ENCODE measurements at regions not wholly inside any gene's neighbourhood (a gene's known extent, or its start where the extent isn't known, plus 50 kb on each side); places are given as distances from the start of the nearest gene placed in this dataset.

DNA sequence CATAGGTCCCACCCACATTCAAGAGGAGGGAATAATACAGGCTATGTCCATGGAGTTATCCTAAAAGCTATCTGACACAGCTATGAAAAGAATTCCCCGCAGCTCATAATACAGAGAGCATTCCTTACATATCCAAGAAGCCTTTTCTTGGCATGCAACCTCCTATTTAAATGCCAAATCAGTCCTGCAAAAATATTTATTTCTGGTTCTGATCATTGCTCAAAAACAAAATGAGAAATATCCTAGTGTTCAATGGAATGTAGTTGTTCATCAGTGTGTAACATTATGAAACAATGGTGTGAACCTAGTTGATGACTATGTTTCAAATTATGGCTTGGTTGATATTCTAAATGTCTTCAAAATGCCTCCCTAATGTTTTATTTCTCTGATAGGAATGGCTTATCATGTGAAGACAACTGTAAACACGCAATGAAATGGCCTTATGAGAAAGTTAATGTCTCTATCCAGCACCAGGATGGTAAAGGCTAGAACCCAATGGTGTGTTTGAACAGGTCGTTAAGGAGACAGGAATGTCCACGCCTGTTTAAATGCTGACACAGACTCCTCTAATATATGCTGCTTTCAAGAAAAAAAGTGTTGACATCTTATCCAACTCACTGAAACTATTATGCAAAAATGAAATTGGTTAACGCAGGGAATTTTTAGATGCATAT, 126.7 kb upstream of the CDH6 start:
- TF ChIP-seq, protein P1, sequence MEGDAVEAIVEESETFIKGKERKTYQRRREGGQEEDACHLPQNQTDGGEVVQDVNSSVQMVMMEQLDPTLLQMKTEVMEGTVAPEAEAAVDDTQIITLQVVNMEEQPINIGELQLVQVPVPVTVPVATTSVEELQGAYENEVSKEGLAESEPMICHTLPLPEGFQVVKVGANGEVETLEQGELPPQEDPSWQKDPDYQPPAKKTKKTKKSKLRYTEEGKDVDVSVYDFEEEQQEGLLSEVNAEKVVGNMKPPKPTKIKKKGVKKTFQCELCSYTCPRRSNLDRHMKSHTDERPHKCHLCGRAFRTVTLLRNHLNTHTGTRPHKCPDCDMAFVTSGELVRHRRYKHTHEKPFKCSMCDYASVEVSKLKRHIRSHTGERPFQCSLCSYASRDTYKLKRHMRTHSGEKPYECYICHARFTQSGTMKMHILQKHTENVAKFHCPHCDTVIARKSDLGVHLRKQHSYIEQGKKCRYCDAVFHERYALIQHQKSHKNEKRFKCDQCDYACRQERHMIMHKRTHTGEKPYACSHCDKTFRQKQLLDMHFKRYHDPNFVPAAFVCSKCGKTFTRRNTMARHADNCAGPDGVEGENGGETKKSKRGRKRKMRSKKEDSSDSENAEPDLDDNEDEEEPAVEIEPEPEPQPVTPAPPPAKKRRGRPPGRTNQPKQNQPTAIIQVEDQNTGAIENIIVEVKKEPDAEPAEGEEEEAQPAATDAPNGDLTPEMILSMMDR (IDR thresholded peaks at IDR 0.05) = no peak
- TF ChIP-seq ZFX (IDR thresholded peaks at IDR 0.05; ENCODE audit: borderline replicate concordance) = no peak
- H3K27ac ChIP-seq = no peak overlapping the region

DNA sequence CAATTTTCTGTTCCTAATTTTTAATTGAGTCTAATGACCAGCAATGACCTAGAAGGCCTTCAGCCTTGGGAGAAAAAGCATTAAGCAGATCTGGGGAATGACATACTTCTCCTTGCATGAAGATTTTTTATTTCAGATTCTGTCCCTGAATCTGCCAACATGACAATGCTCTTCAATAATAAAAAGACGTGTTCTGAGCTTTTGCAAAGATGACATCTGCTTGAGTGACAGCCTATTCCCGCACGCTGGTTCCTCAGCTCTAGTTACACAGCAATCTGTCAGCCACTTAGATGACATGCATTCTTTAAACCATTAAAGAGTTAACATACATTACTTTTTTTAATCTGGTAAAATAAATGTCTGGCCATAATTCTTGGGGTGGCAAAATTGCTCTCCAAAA, 129.3 kb upstream of the CDH6 start:
- TF ChIP-seq ZFX (IDR thresholded peaks at IDR 0.05; ENCODE audit: borderline replicate concordance) = no peak
- TF ChIP-seq, protein P1 (IDR thresholded peaks at IDR 0.05) = no peak
- H3K27ac ChIP-seq = no peak overlapping the region

DNA sequence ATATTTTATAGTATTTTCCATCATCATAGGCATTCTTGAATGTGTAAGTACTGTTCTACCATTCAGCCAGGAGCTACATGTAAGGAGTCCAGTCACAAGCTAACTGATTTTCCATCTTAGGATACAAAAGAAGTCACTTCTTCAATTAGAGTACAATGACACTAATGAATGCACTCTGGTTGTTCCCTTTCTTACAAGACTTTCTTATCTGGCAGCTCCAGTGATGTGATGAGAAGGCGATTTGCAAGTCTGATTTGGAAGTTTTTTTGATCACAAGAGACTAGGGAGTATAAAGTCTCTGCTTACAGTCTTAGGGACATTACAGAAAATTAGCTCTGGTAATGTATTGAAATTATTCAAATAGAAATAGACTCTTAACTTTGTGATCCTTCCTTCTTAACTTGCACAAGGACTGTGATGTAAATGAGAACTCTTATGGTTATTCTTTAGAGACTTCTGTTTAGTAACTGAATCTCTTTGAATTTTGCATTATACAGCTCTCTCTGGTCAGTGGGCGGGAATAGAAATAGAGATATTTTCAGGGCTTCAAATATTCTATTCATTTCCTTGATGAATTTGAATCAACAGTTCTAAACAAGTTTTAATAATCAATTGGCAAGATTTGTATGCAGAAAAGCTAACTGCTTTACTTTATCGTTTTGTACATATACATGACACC, 130.4 kb upstream of the CDH6 start:
- TF ChIP-seq, protein P1 (IDR thresholded peaks at IDR 0.05) = no peak
- TF ChIP-seq ZFX (IDR thresholded peaks at IDR 0.05; ENCODE audit: borderline replicate concordance) = no peak
- no peak overlapping the region for H3K27ac ChIP-seq

DNA sequence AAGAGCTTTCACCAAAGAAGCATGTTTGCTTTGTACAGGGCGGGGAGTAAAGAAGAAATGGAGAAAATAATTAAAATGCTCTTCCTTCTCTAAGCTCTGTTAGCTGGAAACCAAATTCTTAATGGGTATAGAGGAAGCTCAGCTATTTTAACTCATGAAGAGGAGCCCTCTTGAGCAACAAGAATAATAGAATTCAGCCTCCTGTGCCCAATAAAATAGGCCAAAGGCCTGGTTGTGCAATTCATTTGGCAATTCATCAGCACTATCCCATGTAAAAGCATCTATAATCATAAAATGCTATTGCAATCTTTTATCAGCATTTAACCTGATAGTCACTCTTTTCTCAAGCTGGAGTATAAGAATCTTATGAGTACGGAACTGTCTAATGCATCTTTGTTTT, 133.6 kb upstream of the CDH6 start:
- H3K27ac ChIP-seq = no peak overlapping the region
- TF ChIP-seq, protein P1 (IDR thresholded peaks at IDR 0.05) = no peak
- TF ChIP-seq ZFX (IDR thresholded peaks at IDR 0.05; ENCODE audit: borderline replicate concordance) = no peak

DNA sequence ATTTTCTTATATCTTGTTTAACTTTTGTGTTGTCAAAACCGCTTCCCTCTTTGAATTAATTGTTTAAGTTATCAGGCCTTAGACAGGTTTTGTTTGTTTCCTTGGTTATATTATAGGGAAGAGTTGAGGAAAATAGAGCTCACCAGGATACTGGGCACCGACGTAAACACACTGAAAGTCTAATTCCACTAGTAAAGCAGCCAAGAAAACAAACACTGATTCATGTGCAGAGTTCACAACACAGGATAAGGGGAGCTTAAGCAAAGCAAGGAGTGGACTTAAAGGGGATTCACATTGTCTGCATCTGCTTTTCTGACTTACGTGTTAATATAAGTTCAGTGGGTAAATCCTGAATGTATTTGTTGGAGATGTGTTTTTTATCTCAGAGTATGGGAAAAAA, 139.0 kb upstream of the CDH6 start:
- no peak overlapping the region for H3K27ac ChIP-seq
- TF ChIP-seq, protein P1 (IDR thresholded peaks at IDR 0.05) = no peak
- no peak for TF ChIP-seq ZFX (IDR thresholded peaks at IDR 0.05; ENCODE audit: borderline replicate concordance)

DNA sequence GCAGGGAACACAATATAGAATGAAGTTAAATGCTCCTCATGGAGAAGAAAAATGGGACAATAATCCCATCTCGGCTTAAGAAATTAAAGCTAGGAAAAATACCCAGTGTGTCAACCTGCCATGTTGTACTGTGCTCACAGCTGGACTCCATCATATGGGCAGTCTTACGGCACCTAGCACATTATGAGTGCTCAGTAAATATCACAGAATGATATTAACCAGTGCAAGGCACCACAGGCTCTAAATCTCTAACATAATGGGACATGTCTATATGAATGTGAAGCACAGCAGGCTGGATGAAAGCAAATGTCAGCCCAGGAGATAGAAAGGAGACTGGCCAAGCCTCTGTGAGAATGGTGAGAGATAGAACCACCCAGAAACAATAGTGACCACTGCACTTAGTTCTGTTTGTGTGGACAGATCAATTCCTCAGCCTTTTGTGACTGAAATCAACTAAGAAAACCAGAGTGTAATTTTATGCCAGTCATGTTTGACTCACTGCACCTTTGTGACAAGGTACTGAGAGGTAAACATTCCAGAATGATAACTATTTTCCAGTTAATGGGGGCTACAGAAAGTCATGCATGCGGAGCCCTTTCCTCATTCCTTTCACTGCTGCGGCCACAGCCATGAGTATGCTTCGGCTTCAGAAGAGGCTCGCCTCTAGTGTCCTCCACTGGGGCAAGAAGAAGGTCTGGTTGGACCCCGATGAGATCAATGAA, 140.4 kb upstream of the CDH6 start:
- TF ChIP-seq ZFX (IDR thresholded peaks at IDR 0.05; ENCODE audit: borderline replicate concordance) = no peak
- TF ChIP-seq, protein P1 (IDR thresholded peaks at IDR 0.05) = no peak
- no peak overlapping the region for H3K27ac ChIP-seq

DNA sequence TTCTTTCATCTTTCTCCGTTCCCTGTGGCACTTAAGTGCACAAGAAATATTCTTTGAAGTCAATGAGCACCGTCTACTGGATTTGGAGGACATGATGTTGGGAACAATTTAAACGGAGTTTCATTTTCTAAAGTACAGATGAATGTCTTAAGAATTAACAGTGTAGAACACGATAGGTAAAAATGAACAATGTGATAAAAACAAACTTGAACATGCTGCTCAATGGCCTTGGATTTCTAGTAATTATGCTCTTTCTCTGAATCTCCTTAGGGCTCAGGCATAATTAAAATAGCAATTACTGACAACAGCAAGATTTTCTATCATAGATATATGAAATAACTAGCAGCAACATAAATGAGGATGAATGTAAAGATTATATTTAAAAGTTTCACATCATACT, 142.2 kb upstream of the CDH6 start:
- TF ChIP-seq, protein P1 (IDR thresholded peaks at IDR 0.05) = no peak
- no peak overlapping the region for H3K27ac ChIP-seq
